Fibroblast of the aortic adventitia (primary cell): ENCODE measurements at regions not wholly inside any gene's neighbourhood (a gene's known extent, or its start where the extent isn't known, plus 50 kb on each side); places are given as distances from the start of the nearest gene placed in this dataset.

Source experiments
- DNase-seq: peaks from one replicate; pipeline ENCODE4 v3.0.0-alpha.2; 2010; ENCODE audit warnings: low read depth
- H3K4me3 ChIP-seq: 2 replicates; pipeline ENCODE4 v1.5.1; 2011; ENCODE audit warnings: low read depth, mild to moderate bottlenecking, control low read depth, low read length, moderate library complexity
- TF ChIP-seq, protein P1 (sequence below): IDR thresholded peaks from 2 replicates; pipeline ENCODE4 v1.5.1; 2011; ENCODE audit warnings: mild to moderate bottlenecking, low read length, control low read depth, inconsistent platforms; ENCODE audit not compliant: insufficient read depth

DNA sequence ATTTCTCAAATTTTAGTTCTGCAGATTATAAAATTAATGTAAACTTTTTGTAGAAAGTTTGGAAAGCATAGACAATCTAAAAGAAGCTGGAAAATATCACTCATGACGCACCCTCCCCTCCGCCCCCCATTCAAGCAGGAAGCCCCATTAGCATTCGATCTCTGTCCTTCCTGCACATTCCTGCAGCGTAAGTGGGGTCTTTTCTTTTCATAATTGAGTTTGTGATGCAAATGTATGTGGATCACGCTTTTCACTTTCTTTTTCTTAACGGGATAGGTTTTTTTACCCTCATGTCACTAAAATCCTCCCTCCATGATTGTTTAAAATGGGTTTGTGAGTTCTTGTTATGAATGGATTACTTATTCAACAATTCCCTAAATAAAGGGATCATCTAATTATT is 181.7 kb upstream of the HDAC4 start:
- H3K4me3 ChIP-seq: no peak overlapping the region
- TF ChIP-seq, protein P1, sequence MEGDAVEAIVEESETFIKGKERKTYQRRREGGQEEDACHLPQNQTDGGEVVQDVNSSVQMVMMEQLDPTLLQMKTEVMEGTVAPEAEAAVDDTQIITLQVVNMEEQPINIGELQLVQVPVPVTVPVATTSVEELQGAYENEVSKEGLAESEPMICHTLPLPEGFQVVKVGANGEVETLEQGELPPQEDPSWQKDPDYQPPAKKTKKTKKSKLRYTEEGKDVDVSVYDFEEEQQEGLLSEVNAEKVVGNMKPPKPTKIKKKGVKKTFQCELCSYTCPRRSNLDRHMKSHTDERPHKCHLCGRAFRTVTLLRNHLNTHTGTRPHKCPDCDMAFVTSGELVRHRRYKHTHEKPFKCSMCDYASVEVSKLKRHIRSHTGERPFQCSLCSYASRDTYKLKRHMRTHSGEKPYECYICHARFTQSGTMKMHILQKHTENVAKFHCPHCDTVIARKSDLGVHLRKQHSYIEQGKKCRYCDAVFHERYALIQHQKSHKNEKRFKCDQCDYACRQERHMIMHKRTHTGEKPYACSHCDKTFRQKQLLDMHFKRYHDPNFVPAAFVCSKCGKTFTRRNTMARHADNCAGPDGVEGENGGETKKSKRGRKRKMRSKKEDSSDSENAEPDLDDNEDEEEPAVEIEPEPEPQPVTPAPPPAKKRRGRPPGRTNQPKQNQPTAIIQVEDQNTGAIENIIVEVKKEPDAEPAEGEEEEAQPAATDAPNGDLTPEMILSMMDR: no peak
- no peak for DNase-seq

DNA sequence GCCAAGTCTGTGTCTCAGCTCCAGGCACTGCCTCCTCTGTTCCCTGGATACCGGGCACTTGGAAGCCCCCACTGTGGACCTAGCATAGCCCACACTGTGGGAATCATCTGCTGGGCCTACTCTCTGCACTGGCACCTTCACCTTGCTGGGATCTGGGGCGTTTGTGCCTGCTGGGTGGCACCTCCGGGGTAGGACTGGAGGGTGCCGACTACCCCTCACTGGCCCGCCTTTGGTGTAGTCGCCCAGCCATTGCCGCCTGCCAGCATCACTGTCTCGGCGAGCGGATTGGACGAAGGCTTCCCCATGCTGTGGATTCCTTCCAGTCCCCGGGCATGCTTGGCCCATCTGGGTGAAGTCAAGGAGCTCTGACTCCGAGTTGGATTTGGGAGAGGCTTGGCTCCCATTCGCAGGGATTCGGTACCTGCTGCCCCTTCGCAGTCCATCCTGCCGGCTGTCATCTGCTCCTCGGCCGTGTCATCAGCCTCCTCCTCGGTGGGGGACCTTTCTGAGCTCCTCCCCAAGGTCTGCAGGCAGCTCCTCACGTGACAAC is 180.6 kb upstream of the HDAC4 start:
- TF ChIP-seq, protein P1: no peak
- H3K4me3 ChIP-seq: no peak overlapping the region
- DNase-seq: no peak

DNA sequence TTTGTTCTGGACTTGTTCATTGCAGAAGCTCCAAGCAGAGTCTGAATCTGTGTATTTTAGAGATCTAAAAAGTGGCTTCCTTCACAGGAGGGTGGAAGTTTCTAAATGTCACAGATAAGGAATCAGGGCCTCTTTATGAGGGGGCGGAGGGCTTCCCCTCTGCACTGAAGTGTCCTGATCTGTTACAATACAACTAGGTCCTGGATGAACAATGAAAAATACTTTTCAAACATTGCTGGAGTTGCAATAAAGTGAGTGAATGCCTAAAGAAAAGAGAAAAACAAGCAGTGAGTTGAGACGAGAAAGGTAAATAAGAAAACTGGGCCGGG is 179.3 kb upstream of the HDAC4 start:
- TF ChIP-seq, protein P1: no peak
- H3K4me3 ChIP-seq: no peak overlapping the region
- no peak for DNase-seq

DNA sequence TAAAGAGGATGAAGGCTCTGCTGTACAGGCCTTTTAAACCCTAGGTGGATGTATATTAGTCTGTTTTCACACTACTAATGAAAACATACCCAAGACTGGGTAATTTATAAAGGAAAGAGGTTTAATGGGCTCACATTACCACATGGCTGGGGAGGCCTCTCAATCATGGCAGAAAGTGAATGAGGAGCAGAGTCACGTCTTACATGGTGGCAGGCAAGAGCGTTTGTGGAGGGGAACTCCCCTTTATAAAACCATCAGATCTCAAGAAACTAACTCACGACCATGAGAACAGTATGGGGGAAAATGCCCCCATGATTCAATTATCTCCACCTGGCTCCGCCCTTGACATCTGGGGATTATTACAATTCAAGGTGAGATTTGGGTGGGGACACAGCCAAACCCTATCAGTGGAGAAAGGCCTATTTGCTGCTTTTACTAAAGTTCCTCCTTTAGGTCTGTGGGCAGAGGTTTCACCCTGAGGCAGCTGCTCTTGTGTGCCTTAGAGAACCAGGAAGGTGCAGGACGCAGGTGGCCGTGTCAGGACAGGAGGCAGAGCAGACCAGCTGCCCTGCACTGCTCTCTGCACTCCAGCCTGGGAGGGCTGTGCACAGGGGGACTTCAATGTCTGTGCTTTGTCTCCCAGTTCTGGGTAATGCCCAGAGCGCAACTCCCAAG is 178.8 kb upstream of the HDAC4 start:
- H3K4me3 ChIP-seq: no peak overlapping the region
- TF ChIP-seq, protein P1: no peak

DNA sequence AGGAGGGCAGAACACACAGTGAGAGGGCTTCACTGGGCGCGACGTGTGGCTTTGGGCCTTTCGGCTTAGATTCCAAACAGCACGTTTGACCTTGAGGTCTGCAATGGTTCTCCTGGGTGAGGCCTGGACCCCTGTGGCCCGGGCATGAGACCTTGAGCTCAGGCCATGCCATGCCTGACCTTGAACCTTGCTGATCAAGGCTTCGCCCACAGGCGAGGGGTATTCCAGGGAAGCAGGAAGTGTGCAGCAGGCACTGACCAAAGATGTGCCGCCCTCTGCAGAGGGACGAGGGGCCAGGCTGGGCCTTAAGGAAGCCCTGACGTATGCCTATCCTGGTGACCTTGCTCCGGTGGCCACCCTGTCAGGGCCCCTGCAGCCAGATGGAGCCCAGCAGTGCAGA is 178.3 kb upstream of the HDAC4 start:
- TF ChIP-seq, protein P1: no peak
- DNase-seq: no peak
- H3K4me3 ChIP-seq: no peak overlapping the region

More for the DNA sequence above, 178.8 kb upstream of the HDAC4 start:
- DNase-seq: no peak

DNA sequence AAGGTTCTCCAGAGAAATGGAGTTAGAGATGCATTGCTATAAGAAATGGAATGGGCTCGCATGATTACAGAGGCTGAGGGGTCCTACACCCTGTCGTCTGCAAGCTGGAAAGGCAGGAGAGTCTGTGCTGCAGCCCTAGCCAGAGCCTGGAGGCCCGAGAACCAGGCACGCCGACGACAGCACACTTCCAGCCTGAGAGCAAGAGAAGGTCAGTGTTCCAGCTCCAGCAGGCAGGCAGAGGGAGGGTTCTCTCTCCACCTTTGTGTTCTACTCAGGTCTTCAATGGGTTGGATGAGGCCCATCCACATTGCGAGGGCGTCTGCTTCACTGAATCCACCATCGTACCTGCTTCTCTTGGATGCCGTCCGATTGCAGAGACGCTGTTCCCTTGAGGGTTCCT is 177.6 kb upstream of the HDAC4 start:
- TF ChIP-seq, protein P1: no peak
- no peak for DNase-seq
- no peak overlapping the region for H3K4me3 ChIP-seq

DNA sequence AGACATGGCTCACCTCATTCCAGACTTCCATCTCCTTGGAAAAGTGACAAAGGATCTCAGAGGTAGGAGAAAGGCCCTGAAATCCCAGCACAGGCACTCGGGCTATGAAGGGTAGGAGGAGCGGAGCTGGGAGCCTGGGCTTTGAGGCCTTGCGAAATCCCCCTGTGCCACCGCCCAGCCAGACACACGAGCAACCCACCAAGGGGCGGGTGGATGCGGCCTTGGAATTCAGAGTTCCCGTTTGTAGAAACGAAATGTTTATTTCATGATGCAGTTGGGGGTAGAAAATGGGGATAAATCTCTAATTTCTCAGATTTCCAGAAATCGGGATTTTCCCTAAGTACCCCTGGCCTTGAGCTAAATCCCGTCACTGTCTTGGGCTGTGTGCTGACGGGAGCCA is 177.1 kb upstream of the HDAC4 start:
- DNase-seq: no peak
- TF ChIP-seq, protein P1: no peak
- H3K4me3 ChIP-seq: no peak overlapping the region
